HUES48 (cell line): ENCODE measurements at regions not wholly inside any gene's neighbourhood (a gene's known extent, or its start where the extent isn't known, plus 50 kb on each side); places are given as distances from the start of the nearest gene placed in this dataset.
"Not testable (repeated sequence)": the region's sequence is repeated elsewhere in the genome, so short reads cannot be mapped to it uniquely, and the experiment has no call there.

Experiments used
- H3K27ac ChIP-seq: one replicate; pipeline ENCODE4 v1.7.0; 2013; ENCODE audit warnings: low read depth, low read length, inconsistent platforms
- H3K27me3 ChIP-seq: 2 replicates; pipeline ENCODE4 v1.6.1; 2013; ENCODE audit warnings: mild to moderate bottlenecking, low read length; ENCODE audit not compliant: control insufficient read depth, insufficient read depth
- H3K36me3 ChIP-seq: 2 replicates; pipeline ENCODE4 v1.6.1; 2013; ENCODE audit warnings: low read length; ENCODE audit not compliant: control insufficient read depth, insufficient read depth
- H3K4me1 ChIP-seq: 2 replicates; pipeline ENCODE4 v1.6.1; 2013; ENCODE audit warnings: mild to moderate bottlenecking, low read length; ENCODE audit not compliant: control insufficient read depth, insufficient read depth
- H3K4me3 ChIP-seq: 2 replicates; pipeline ENCODE4 v1.5.1; 2013; ENCODE audit warnings: mild to moderate bottlenecking, low read depth, low read length
- H3K9ac ChIP-seq: 2 replicates; pipeline ENCODE4 v1.6.1; 2013; ENCODE audit warnings: mild to moderate bottlenecking, low read depth, low read length, moderate library complexity
- H3K9me3 ChIP-seq: 2 replicates; pipeline ENCODE4 v1.6.1; 2013; ENCODE audit warnings: low read length; ENCODE audit not compliant: control insufficient read depth, insufficient read depth

GRCh38 chr5:25993701-25994100 is 1044.7 kb downstream of the CDH9 start:
- Histone ChIP-seq H3K27me3 (no peaks in the 10 kb centered on the region), H3K36me3 (no peaks in the 10 kb centered on the region), H3K9me3 (no peaks in the 10 kb centered on the region), H3K4me1 (no peaks in the 10 kb centered on the region), H3K4me3 (no peak overlapping the region), H3K9ac (no peak overlapping the region), H3K27ac (no peak overlapping the region)

- Histone ChIP-seq H3K9ac (no peak overlapping the region), H3K4me3 (no peak overlapping the region), H3K9me3 (no peaks in the 10 kb centered on the region), H3K27me3 (no peaks in the 10 kb centered on the region), H3K36me3 (no peaks in the 10 kb centered on the region), H3K27ac (no peak overlapping the region), H3K4me1 (no peaks in the 10 kb centered on the region)
Measured at GRCh38 chr5:25991639-25992038, 1046.7 kb downstream of the CDH9 start.

- Histone ChIP-seq H3K36me3 (no peaks in the 10 kb centered on the region), H3K4me1 (no peaks in the 10 kb centered on the region), H3K4me3 (no peak overlapping the region), H3K27me3 (no peaks in the 10 kb centered on the region), H3K9me3 (no peaks in the 10 kb centered on the region), H3K27ac (no peak overlapping the region), H3K9ac (no peak overlapping the region)
Measured at GRCh38 chr5:25990771-25991170, 1047.6 kb downstream of the CDH9 start.

GRCh38 chr5:25979086-25979485 is 1059.3 kb downstream of the CDH9 start:
- peaks cover 17% of the 10 kb centered on the region for H3K9me3 ChIP-seq
- H3K4me3 ChIP-seq, result no peak overlapping the region
- no peaks in the 10 kb centered on the region for H3K27me3 ChIP-seq
- no peaks in the 10 kb centered on the region for H3K4me1 ChIP-seq
- H3K9ac ChIP-seq, result no peak overlapping the region
- no peaks in the 10 kb centered on the region for H3K36me3 ChIP-seq
- no peak overlapping the region for H3K27ac ChIP-seq

GRCh38 chr5:25975885-25976284 is 1062.5 kb downstream of the CDH9 start:
- no peaks in the 10 kb centered on the region for H3K27me3 ChIP-seq
- H3K4me3 ChIP-seq, result no peak overlapping the region
- peaks cover 14% of the 10 kb centered on the region for H3K9me3 ChIP-seq
- no peak overlapping the region for H3K9ac ChIP-seq
- H3K4me1 ChIP-seq, result no peaks in the 10 kb centered on the region
- H3K27ac ChIP-seq, result no peak overlapping the region
- no peaks in the 10 kb centered on the region for H3K36me3 ChIP-seq

- no peaks in the 10 kb centered on the region for H3K36me3 ChIP-seq
- no peak overlapping the region for H3K27ac ChIP-seq
- H3K4me1 ChIP-seq, result no peaks in the 10 kb centered on the region
- no peak overlapping the region for H3K4me3 ChIP-seq
- H3K27me3 ChIP-seq, result no peaks in the 10 kb centered on the region
- peaks cover 8% of the 10 kb centered on the region for H3K9me3 ChIP-seq
- no peak overlapping the region for H3K9ac ChIP-seq
Measured at GRCh38 chr5:25974451-25974850, 1063.9 kb downstream of the CDH9 start.

- Histone ChIP-seq H3K36me3 (no peaks in the 10 kb centered on the region), H3K9ac (no peak overlapping the region), H3K27ac (no peak overlapping the region)
Measured at GRCh38 chr5:25970906-25971489, 1067.4 kb downstream of the CDH9 start.

GRCh38 chr5:25969042-25969441 is 1069.3 kb downstream of the CDH9 start:
- H3K36me3 ChIP-seq, H3K4me1 ChIP-seq, H3K9ac ChIP-seq, H3K27me3 ChIP-seq, H3K4me3 ChIP-seq, H3K27ac ChIP-seq, H3K9me3 ChIP-seq: not testable (repeated sequence)

More at GRCh38 chr5:25970906-25971489, 1067.4 kb downstream of the CDH9 start:
- Histone ChIP-seq H3K4me1 (no peaks in the 10 kb centered on the region), H3K9me3 (peaks cover 3% of the 10 kb centered on the region; the same call in 1 of the 2 replicates), H3K27me3 (no peaks in the 10 kb centered on the region), H3K4me3 (no peak overlapping the region)

- H3K27ac ChIP-seq, result no peak overlapping the region
- no peak overlapping the region for H3K9ac ChIP-seq
- H3K27me3 ChIP-seq, result no peaks in the 10 kb centered on the region
- peaks cover 3% of the 10 kb centered on the region; the same call in 1 of the 2 replicates for H3K9me3 ChIP-seq
- H3K4me1 ChIP-seq, result peaks cover 5% of the 10 kb centered on the region; the same call in 1 of the 2 replicates
- no peak overlapping the region for H3K4me3 ChIP-seq
- H3K36me3 ChIP-seq, result no peaks in the 10 kb centered on the region
Measured at GRCh38 chr5:25964009-25964372, 1074.4 kb downstream of the CDH9 start.

- peaks cover 3% of the 10 kb centered on the region; the same call in 1 of the 2 replicates for H3K9me3 ChIP-seq
- no peak overlapping the region for H3K27ac ChIP-seq
- H3K27me3 ChIP-seq, result no peaks in the 10 kb centered on the region
- no peak overlapping the region for H3K4me3 ChIP-seq
- H3K9ac ChIP-seq, result no peak overlapping the region
- no peaks in the 10 kb centered on the region for H3K36me3 ChIP-seq
- H3K4me1 ChIP-seq, result peaks cover 5% of the 10 kb centered on the region; the same call in 1 of the 2 replicates
Measured at GRCh38 chr5:25963251-25964008, 1075.0 kb downstream of the CDH9 start.

- no peak overlapping the region for H3K4me3 ChIP-seq
- H3K27me3 ChIP-seq, result no peaks in the 10 kb centered on the region
- H3K9me3 ChIP-seq, result no peaks in the 10 kb centered on the region
- no peak overlapping the region for H3K27ac ChIP-seq
- H3K36me3 ChIP-seq, result no peaks in the 10 kb centered on the region
- H3K9ac ChIP-seq, result no peak overlapping the region
- no peaks in the 10 kb centered on the region for H3K4me1 ChIP-seq
Measured at GRCh38 chr5:25955337-25955736, 1083.0 kb downstream of the CDH9 start.
